ENCODE measurements at regions not wholly inside any gene's neighbourhood (a gene's known extent, or its start where the extent isn't known, plus 50 kb on each side); places are given as distances from the start of the nearest gene placed in this dataset.

DNA sequence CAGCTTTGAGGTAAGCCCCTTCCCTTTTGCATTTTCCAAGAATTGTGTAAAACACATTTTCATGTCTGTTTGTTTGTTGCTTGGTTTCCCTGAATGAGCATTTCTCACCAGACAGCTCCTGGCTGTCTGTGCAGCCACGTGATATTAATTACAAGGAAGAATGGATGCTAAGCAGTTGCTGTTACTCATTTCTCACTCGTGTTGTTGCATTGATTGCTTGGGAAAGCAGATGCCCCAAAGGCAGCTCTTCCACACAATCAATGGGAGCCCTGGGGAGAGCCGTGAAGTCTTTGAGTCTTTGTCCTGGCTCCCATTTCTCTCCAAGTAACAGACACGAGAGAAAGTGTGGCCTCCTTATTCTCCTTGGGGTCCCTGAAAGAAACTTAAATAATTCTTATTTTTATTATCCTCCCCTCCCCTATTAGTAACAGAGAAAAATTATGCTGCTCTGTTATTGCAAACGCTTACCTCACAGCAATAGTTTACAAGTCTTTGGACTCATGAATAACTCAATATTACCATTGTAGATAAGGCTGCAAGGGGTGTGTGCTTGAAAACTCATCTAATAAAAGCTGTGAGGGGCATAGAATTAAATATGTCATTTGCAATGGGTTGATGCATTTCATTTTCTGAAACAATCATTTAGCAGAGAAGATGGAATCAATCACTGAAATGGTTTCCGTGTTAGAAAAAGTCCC lies 127.7 kb upstream of the CAMK1G start:
- no peak for DNase-seq

DNA sequence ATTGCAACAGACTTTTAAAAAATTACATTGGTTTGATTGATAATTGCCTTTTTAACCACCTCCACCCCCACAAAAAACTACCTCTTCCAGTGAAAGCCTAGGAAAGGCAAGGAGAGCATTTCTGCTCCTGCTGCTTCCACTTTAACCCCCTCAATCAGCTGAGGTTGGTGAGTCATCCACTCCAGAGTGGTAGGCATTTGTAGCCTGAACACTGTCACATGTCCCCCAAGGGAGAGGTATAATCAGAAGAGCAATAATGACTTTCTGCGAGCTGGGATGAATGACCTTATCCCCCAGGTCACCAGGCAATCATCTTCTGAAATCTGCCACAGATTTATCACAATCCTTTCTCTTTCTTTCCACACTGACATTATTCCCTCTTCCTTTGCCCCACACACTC lies 126.6 kb upstream of the CAMK1G start:
- DNase-seq = no peak

DNA sequence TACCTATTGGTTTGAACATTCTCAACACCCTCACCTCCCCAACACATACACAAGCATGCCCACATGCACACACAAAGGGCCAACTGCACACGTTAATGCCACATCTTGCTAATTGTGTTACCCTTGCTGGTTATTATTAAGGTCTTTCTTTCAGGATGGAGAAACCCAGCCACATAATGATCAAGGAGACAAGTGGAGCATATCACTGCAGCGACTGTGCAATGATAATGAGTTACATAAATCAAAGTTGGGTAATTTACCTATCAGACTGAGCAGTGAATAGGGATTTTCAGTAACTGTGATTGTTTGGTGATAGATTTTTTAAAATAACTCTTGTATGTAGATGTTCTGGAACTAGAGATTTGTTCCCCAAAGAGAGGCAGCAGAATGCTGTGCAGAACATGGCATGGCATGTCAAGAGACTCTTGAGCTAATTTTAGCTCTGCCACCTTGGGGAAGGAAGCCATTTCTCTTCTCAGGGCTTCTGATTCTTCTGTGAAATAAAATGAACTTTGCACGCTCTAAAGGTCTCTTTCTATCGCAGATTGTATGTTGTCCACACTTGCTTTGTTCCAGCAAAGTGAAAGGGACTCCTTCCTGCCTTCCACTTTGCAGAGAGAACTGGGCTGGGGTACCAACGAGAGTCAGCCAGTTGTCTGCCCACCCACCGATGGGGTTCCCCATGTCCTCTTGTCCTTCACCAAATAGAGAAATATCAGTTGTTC lies 126.0 kb upstream of the CAMK1G start:
- DNase-seq = no peak

- DNase-seq = no peak
Measured at GRCh38 chr1:209458921-209459320, 124.6 kb upstream of the CAMK1G start.

- DNase-seq = no peak
Measured at GRCh38 chr1:209461168-209461567, 122.3 kb upstream of the CAMK1G start.

DNA sequence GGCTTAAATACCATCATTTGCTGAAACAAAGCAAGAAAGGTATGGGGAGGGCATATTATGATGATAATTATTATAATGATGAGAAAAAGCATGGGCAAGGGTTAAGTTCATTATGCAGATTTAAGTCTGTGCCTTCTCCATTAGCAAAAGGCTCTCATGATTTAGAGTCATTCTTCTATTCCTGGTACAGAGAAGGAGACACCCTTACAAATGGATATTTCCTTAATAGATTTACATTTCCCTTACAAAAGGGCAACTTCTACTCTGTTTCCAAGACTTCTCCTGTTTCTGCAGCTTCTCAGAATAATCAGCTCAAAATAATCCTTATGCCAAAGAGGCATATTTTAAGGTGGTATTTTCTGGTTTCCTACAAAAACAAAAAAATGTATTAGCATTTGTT lies 121.1 kb upstream of the CAMK1G start:
- no peak for DNase-seq

GRCh38 chr1:209463441-209463840 lies 120.1 kb upstream of the CAMK1G start:
- no peak for DNase-seq

DNA sequence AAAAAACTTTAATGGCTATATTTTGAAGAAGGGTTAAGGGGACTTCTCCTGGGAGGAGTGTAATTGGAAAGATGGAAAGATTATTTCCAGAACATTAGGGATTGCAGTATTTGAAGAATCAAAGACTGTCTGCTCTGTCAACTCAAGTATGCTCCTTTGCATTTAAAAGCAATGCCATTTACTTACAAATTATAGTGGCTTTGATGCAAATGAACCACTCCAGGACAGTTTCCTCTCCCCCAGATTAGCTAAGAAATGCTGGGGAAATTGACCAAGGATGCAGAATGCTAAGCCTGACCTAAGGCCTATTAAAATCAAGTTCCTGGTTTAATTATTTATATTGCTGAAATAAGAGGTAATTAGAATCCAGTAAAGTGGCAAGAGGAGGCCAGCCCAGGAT lies 110.5 kb upstream of the CAMK1G start:
- no peak for DNase-seq

DNA sequence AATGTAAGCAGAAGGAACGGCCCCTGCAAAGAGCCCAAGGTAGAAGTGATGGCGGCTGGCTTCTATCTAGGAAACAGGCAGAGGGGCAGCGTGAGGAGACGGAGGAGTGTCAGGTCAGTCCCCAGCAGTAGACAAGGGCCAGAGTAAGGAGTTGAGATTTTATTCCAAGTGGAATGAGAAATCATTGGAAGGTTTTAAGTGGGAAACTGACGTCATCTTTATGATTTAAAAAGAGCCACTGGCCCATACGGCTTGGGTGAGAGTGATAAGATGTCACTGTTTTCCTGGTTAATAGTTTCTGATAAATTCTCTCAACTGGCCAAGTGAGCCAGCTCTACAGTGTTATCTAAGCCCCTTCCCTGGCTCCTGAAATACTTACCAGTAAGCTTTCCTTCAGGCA lies 103.2 kb upstream of the CAMK1G start:
- DNase-seq = no peak

DNA sequence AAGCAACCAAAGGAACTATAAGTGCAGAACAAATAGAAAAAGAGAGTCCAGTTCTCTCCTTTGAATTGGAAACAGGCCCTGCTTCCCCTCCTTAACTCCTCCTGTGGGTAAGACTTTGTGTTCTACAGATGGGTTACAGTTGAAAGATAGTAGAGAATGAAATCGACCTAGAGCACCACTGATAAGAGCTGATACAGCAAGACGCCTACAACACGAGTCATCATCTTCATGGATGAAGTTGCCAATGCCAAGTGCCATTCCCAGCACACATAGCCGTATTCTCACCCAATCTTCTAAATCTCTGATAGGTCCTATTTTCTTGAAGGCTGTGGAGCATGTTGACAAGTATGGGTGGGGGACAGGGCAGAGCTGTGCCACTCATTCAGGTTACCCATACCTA lies 99.8 kb upstream of the CAMK1G start:
- no peak for DNase-seq

GRCh38 chr1:209484429-209484828 lies 99.1 kb upstream of the CAMK1G start:
- peak; percentile 24 for DNase-seq

DNA sequence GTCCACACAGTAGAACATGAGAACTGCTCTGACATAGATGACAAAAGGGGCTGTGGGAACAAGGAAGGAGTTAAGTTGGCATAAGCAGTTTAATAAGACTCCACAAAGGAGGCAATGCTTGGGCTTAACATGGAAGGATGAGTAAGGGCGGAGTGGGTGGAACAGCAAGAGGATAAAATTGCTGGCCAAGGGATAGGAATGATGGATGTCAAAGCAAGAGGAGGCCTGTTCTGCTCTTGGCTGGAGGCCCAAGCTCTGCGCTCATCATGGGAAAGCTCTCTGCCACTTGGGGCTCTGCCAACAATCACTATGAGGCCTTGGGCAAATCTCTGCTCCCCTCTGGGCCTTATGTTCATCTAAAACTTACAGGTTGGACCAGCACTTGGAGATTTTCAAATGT lies 98.3 kb upstream of the CAMK1G start:
- peak; percentile 98 for DNase-seq

DNA sequence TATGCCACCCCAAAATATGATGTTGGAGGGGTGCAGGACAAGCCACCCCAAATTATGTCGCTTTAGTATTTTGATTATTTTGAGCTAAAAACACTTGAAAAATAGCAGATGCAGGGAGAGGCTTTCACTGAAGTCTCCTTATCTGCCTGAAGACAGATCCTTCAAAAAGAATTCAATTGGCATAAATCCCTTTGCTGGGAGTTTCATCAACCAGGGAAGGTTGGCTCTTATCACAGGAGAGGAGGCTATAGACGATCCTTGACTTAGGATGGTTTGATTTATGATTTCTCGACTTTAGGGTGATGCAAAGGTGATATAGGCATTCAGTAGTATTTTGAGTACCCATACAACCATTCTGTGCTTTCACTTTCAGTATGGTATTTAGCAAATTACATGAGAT lies 97.8 kb upstream of the CAMK1G start:
- DNase-seq = no peak

DNA sequence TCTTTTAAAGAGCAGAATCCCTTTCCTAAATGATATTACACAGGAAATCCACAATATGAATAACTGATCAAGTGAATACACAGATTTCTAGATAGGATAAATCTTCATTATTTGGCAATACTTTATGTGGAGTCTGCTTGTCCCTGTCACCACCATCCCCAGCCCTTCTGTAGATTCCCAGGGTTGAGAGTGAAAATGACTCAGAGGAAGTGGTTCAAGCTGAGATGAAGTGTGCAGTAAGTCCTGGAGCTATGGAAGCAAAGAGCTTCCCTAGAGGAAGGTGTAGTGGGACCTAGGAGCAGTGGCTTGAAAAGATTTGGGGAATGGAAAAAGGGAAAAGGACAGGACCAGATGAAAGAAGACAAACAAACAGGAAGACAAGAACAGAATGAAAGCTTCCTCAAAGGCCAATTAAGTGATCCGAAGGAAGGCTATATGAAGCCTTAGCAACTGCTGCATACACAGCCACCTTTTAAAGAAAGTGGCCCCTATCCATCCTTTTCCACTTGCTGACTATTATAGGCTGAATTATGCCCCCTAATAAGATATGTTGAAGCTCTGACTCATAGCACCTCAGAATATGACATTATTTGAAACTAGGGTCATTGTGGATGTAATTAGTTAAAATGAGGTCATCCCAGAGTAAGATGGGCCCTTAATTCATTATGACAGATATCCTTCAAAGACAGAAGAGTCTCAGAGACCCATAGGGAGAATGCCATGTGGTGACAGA lies 96.5 kb upstream of the CAMK1G start:
- no peak for DNase-seq

- DNase-seq = peak; percentile 68
Measured at GRCh38 chr1:209490013-209490412, 93.5 kb upstream of the CAMK1G start.

- no peak for DNase-seq
Measured at GRCh38 chr1:209491031-209491430, 92.5 kb upstream of the CAMK1G start.

GRCh38 chr1:209491496-209491895 lies 92.0 kb upstream of the CAMK1G start:
- no peak for DNase-seq

DNA sequence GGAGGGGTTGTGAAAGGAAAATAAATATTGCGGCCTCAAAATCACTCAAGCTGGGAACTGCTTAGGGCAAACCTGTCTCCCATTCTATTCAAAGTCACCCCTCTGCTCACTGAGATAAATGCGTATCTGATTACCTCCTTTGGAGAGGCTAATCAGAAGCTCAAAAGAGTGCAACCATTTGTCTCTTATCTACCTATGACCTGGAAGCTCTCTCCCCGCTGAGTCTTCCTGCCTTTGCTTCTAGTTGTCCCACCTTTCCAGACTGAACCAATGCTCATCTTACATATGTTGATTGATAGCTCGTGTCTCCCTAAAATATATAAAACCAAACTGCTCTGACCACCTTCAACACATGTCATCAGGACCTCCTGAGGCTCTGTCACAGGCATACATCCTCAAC lies 91.6 kb upstream of the CAMK1G start:
- no peak for DNase-seq

- no peak for DNase-seq
Measured at GRCh38 chr1:209493559-209493958, 90.0 kb upstream of the CAMK1G start.

DNA sequence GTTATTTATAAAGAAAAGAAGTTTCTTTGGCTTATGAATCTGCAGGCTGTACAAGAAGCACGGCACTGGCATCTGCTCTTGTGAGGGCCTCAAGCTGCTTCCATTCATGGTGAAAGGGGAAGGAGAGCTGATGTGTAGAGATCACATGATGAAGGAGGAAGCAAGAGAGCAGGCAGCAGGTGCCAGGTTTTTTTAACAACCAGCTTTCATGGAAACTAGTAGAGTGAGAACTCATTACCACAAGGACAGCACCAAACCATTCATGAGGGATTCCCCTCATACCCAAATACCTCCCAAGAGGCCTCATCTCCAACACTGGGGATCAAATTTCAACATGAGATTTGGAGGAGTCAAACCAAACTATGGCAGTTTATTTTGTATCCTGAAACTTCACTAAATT lies 85.8 kb upstream of the CAMK1G start:
- DNase-seq = no peak

GRCh38 chr1:209500993-209501392 lies 82.5 kb upstream of the CAMK1G start:
- DNase-seq = no peak

- DNase-seq = no peak
Measured at GRCh38 chr1:209503196-209503595, 80.3 kb upstream of the CAMK1G start.

GRCh38 chr1:209504571-209504970 lies 78.9 kb upstream of the CAMK1G start:
- DNase-seq = no peak

- DNase-seq = peak; percentile 15
Measured at GRCh38 chr1:209505044-209505443, 78.5 kb upstream of the CAMK1G start.

All from NCI-H1694 treated with DMSO at 0.1 percent for 48 hours (cell line).